GM12892 (cell line): ENCODE measurements at regions not wholly inside any gene's neighbourhood (a gene's known extent, or its start where the extent isn't known, plus 50 kb on each side); places are given as distances from the start of the nearest gene placed in this dataset.
"Not testable (repeated sequence)": the region's sequence is repeated elsewhere in the genome, so short reads cannot be mapped to it uniquely, and the experiment has no call there.

Experiments
- DNase-seq: peaks from one replicate; pipeline ENCODE4 v3.0.0; 2011; ENCODE audit not compliant: insufficient read length
- FAIRE-seq: peaks from 2 replicates; lab custom pipeline; 2011; peaks lifted over from hg19 to GRCh38; lab: Jason Lieb, UNC
- POLR2A ChIP-seq: IDR thresholded peaks from 2 replicates; pipeline ENCODE4 v1.6.1; 2011; ENCODE audit warnings: low read depth, low read length, control low read depth
- POLR2AphosphoS5 ChIP-seq: IDR thresholded peaks from 2 replicates; pipeline ENCODE4 v1.6.1; 2011; ENCODE audit warnings: low read depth, low read length, control low read depth
- TAF1 ChIP-seq: IDR thresholded peaks from 2 replicates; pipeline ENCODE4 v1.6.1; 2011; ENCODE audit warnings: low read depth, mild to moderate bottlenecking, control low read depth, low read length, borderline replicate concordance

DNA sequence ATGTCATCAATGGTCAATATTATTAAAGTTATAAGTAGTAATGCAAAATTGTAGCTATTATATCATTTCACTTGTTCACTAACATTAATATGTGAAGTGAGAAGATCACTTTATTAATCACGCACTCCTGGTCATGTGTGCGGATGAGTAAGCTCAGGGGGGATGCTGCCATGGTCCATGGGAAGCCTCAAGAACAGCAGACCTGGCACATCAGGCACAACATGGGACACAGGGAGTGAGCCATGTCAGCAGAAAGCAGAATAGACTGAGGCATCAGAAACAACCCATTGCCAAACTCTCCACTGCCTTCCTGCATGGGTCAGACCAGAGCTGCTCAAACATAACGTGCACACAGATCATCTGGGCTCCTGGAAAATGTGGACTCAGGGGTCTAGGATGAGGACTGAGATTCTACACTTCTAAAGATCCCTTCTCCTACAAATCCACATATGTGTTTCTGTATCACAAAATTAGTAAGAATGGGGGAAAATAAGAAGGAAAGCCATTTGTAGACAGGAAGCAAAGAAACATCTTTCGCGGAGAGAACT, 63.8 kb upstream of the VPREB1 start:
- no peak for DNase-seq
- no peak for FAIRE-seq
- TF ChIP-seq POLR2A (no peak), TAF1 (no peak), POLR2AphosphoS5 (no peak)

DNA sequence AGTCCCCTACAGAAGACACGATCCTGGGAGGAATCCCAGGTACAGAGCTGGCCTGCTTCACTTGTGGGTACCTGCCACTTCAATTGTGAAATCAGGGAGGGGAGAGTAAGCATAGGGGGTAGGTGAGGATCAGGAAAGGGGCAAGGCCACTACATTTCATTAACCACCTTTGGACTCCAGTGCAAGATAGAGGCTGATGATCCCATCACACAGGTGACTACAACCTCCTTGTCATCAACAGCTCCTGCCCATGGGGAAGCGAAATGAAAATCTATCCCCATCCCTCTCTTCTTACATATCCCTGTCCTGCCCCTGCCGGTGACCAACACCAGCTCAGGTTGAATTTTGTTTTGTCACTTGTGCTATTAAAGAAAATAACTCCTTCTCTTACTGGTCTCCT, 64.7 kb upstream of the VPREB1 start:
- FAIRE-seq (no peak), DNase-seq (no peak)
- TF ChIP-seq POLR2AphosphoS5 (no peak), POLR2A (no peak), TAF1 (no peak)

DNA sequence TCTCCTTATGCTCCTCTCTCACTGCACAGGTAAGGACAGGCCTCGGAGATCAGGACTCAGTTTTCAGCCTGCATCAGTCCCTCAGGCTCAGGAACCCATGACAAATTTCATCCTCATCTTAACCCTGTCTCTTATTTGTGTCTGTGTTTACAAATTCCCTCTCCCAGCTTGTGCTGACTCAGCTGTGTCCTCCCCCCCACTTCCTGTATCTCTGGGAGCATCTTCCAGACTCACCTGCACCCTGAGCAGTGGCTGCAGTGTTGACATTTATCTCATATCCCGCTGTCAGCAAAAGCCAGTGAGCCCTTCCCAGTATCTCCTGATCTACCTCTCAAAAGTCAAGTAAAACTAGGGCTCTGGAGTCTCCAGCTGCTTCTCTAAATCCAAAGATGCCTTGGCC, 65.6 kb upstream of the VPREB1 start:
- FAIRE-seq (no peak), DNase-seq (no peak)

DNA sequence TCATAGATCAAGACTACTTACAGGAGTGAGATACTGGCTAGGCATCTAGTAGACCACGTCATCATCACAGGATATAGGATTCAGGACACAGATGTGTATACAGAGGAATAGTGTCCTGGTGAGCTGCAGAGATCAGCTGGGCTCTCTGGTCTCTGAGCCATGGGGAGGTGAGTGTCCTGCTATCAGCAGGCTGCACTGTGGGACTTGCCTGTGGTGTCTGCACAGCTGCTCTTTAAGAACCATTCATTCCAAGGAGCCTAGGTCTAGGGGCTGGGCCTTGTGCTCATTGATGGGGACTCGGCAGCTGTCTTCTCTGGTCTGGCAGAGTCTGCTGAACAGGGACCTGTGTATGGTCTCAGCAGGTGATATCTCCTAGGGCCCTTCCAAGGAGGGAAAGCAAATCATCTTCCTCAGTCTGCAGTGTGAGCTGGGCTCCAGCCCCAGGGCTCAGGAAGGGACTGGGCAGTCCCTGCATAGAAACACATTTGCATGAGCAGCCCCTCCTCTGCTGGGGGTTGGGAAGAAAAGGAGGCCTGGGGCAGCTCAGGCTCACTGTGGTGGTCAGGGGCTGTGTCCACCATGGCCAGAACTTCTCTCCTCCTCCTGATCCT, 66.1 kb upstream of the VPREB1 start:
- DNase-seq (no peak), FAIRE-seq (no peak)
- TF ChIP-seq POLR2A: no peak
- no peak for TF ChIP-seq POLR2AphosphoS5
- TF ChIP-seq TAF1: no peak

More for the DNA sequence above, 65.6 kb upstream of the VPREB1 start:
- no peak for TF ChIP-seq POLR2A
- TF ChIP-seq TAF1: no peak
- no peak for TF ChIP-seq POLR2AphosphoS5

DNA sequence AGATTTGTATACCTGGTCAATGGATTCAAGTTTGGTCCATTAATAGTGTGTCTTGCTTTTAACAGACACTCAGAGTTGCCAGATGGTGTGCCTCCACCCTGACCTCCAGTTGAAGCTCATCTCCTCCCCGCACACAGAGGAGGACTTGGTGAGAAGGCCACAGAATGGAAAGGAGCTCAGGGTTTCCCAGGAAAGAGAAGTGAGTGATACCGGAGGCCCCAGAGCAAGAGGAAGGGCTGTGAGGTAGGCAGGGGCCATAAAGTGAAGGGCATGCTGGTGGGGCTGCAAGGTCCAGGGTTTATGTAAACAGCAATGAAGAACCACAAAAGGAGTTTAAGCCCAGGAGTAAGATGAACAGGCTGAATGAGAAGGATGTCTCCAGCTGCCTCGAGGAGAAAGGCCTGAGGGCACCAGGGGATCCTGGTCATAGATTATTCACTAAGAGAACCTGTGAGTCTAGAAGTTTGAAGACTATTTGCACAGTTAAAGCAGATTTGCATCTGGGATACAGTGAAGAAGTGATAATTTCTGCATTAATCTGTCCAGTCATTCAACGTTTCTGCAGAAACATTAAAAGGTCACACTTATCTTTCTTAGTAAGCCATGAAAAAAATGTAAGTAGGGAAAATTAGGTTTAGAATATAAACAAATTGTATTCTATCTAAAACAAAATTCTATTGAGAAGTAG, 67.5 kb upstream of the VPREB1 start:
- TF ChIP-seq POLR2AphosphoS5 (no peak), POLR2A (no peak), TAF1 (no peak)
- no peak for DNase-seq
- FAIRE-seq: no peak

DNA sequence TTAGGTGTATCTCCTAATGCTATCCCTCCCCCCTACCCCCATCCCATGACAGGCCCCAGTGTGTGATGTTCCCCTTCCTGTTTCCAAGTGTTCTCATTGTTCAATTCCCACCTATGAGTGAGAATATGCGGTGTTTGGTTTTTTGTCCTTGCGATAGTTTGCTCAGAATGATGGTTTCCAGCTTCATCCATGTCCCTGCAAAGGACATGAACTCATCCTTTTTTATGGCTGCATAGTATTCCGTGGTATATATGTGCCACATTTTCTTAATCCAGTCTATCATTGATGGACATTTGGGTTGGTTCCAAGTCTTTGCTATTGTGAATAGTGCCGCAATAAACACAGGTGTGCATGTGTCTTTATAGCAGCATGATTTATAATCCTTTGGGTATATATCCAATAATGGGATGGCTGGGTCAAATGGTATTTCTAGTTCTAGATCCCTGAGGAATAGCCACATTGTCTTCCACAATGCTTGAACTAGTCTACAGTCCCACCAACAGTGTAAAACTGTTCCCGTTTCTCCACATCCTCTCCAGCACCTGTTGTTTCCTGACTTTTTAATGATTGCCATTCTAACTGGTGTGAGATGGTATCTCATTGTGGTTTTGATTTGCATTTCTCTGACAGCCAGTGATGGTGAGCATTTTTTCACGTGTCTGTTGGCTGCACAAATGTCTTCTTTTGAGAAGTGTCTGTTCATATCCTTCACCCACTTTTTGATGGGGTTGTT, 71.5 kb upstream of the VPREB1 start:
- not testable (repeated sequence) for FAIRE-seq, DNase-seq

DNA sequence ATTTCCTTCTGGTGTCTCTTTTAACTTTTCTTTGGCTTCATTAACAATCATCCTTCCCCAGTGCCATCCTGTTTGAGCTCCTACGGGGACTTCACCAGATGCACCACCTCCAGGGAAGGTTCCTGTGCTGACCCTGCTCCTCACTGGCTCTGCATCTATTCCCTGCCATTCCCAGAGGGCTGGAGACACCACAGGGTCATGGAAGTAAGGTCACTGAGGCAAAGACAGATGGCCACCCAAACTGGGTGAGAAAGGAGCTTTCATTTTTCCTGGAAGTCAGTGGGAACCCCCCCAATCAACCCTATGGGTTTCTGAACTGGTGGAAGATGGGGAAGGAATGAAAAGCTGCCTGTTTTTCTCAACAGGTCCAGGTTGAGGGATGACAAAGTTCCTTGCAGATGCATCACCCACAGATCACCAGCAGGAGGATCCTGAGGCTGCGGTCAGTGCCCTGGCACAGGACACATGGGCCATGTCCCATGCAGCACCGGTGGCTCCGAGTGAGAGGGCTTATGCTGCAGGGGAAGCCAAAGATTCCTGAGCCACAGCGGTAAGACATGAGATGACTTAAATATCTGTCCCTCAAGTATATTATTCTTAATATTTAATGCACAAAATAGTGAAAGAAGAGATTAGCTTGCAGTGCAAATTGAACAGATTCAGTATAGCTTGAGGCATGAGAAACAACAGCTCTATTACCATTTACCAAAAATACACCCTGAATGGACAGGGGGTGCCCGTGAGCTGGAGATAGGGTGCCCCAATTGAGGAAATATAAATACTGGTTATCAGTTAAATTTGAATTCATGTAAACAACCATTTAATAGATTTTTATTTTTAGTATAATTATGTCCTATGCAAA, 73.0 kb upstream of the VPREB1 start:
- TF ChIP-seq POLR2A (no peak), POLR2AphosphoS5 (no peak), TAF1 (no peak)
- FAIRE-seq (peak; percentile 81), DNase-seq (no peak)

DNA sequence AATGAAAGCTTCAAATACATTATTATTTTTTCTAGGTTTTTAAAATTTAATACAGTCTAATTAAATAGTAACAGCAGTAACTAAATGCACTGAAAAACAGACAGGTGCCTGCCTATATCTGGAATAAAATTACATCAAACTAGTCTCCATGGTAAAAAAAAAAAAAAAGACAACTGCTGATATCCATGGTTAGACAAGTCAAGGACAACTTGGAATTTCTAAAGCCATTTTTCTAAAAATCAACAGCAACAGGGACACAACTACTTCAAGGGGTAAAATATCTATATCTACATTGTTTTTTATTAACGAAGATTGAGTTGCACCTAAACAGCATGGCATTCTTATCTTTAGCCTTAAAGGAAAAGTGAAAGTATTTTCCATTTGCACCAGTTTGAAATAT, 74.7 kb upstream of the VPREB1 start:
- FAIRE-seq (no peak), DNase-seq (no peak)
- TF ChIP-seq POLR2A (no peak), TAF1 (no peak), POLR2AphosphoS5 (no peak)

DNA sequence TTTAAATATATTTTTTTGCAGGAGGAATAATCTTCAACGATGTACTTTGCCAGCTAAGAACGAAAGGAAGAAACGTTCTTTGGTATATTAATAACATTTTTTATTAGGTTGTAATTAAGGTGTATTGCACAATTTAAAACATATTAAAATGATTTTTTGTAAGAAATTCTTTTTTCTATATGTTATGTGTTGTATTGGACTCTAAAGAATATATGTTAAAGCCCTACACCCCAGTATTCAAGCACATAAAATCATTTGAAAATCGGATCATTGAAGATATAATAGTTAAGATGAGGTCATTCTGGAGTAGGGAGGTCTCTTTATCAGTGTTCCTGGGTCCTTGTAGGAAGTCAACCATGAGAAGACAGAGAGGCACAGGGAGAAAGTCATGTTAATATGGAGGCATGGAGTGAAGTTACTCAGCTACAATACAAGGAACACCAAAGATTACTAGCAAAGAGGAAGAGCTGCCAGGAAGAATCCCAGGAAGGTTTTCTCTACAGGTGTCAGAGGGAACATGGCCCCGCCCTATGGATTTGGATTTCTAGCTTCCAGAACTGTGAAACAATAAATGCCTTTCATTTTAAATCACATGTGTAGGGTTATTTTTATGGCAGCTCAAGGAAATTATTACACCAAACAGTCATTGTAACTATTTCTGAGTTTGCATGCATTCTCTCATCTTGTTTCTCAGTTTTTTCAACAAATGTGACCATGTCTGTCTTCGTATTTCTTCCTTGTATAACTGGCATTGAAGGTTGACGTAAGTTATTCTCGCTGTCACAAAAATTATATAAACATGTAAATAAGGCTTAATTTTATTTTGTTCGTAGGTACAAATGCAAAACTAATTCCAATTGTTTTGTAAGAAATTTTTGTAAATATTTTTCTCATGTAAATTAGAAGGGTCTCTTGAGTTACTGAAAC, 75.4 kb upstream of the VPREB1 start:
- no peak for TF ChIP-seq TAF1
- TF ChIP-seq POLR2AphosphoS5: no peak
- no peak for TF ChIP-seq POLR2A
- no peak for DNase-seq
- FAIRE-seq: no peak

DNA sequence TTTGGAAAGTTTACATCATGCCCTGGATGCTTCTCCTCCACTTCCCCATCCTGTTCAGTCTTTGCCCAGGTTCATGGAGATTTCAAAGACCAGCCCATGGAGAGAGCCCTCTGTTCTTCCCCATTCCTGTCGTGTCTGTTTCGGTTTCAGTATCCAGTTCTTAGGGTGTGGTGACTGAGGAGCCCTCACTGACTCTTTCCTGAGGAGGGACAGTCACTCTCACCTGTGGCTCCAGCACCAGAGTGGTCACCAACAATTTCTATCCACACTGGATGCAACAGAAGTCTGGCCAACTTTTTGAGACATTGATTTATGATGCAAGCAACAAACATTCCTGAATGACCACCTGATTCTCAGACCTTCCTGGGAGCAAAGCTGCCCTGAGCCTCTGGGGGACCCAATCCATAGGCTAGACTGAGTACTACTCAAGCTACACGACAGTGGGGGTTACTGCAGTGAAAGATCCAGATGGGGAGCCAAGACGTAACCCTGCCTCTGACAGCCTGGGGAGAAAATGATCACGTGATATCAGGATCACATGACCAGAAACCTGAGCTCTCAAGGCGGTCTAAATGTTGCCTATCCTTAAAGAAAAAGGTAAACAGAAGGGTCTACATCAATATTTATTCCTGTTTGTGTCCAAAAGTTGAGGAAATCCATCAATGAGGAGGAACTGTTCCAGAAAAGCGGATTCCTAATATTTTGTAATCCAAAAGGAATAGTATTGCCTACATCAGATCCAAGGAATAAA, 76.2 kb upstream of the VPREB1 start:
- DNase-seq: no peak
- TF ChIP-seq POLR2AphosphoS5: no peak
- no peak for TF ChIP-seq POLR2A
- no peak for TF ChIP-seq TAF1
- FAIRE-seq: peak; percentile 98
